ENCODE measurements at regions not wholly inside any gene's neighbourhood (a gene's known extent, or its start where the extent isn't known, plus 50 kb on each side); places are given as distances from the start of the nearest gene placed in this dataset.

DNA sequence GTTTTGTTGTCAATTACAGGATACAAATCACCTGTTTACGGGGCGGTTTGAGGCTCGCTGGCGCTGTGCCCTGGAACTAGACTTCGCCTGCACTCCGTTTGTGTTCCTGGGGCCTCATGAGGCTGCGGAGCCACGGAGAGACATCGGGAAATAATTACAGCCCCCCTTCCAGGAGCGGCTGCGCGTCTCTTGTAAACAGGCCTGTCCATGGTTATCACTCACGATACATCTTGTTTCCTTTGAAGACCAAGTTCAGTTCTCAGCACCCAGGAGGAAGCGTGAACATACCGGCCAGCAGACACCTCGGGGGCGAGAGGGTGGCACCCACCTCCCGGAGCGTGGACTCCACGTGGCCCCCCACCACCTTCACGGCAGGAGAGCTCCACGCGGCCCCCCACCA, 297.1 kb upstream of the IRX4 start:
- no peak for FAIRE-seq

DNA sequence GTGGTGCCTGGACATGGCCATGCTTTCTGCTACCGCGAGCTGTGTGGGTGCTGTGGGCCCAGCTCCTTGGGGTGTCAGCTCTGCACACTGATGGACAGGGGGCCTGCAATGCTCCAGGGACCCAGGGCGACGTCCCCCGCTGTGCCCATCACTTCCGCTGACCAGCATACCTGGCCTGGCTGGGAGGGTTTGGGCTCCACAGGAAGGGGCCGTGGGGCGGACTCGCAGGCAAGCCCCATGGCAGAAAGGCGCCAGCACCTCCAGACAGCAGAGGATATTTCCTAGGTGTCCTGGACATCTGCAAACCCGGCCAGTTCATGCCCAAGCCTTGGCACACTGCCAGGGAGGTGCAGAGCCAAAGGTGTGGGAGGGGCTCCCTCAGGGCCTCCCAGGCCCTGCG, 295.8 kb upstream of the IRX4 start:
- FAIRE-seq = no peak

DNA sequence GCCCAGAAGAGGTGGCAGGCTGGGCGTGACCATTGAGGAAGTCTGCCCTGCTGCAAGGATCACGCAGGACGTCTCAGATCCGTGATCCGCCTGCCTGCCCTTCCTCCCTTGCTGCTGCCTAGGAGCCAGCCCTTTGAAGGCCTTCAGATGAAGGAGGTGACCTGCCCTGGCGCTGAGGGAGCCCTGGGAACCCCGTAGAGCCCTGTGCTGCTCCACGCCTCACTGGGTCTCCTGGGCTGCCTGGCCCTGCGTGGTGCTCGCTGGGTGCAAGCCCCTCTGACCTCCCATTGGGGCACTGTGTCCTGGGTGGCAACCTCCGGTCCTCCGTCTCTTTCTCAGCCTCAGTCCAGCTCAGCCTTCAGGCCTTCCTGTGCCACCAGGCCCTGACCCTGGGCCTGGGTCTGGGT, 295.3 kb upstream of the IRX4 start:
- no peak for FAIRE-seq

DNA sequence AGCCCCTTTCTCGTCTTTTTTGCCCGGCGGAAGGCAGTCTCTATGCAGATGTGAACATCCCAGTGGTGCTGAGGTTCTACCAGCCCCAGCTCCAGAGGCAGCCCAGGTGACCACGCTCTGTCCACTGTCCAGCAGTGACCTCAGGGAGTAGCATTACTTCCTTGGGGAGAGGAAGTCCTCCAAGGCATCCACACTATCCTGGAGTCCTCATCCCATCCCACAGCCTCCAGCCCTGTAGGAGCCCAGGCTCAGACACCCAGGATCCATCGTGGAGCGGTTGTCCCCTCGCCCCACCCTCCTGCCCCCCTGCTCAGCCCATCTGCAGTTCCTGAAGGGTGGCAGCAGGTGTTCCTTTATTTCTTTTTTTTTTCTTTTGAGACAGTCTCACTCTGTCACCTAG, 294.5 kb upstream of the IRX4 start:
- no peak for FAIRE-seq

DNA sequence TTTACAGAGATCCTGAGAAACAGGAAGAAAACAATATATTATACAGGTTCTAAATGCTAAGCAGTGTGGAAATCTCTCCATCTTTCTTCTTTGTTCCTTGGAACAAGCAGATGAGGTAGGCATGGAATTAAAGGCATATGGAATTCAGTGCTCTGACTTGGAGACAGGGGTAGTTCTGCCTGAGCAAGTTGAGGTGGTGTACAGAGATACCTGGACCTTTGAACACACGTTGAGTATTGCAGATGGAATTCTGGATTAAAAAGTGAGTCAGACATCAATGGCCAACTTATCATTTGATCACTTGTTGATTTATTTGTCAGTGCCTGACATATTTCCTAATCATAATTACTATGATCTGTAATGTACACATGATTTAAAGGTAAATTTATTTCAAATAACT, 293.9 kb upstream of the IRX4 start:
- no peak for FAIRE-seq

DNA sequence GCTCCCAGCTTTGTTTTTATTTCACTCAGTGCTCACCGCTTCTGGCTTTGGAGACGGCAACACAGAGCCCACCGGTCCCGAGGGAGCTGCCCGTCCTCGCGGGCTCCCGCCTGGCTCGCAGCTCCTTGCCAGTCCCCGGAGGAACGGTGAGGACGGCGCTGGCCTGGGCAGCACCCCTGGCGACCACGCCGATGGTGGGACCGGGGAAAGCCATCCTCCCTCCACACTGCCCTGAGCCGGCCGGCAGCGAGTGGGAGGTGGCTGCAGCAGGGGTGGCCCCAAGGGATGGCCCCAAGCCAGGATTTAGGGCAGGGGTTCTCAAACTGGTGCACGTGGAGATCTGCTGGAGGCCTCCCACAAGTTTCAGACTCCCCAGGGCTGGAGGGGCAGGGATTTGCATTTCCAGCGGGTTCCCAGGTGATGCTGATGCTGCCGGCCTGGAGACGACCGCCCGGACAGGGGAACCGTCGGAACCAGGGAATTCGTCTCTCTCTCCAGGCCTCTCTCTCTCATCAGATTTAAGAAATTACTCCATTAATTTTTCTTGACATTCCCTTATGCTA, 293.2 kb upstream of the IRX4 start:
- FAIRE-seq = no peak

DNA sequence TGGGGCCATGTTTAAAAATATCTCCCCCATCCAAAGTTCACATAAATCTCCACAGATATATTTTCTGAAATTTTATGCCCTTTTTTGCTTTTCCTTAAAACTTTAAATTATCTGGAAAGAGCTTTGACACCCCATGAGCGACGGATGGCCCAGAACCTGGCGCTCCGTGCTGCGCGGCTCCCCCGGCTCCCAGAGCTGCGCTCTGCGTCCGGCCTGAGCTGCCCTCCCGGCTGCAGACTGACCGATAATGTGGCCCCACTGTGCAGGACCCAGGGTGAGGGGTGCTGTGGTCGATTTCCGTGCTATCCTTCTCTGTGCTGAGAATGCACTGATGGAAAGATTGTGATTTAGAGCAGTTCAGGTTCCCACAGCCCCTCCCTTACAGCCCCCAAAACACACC, 292.3 kb upstream of the IRX4 start:
- no peak for FAIRE-seq

DNA sequence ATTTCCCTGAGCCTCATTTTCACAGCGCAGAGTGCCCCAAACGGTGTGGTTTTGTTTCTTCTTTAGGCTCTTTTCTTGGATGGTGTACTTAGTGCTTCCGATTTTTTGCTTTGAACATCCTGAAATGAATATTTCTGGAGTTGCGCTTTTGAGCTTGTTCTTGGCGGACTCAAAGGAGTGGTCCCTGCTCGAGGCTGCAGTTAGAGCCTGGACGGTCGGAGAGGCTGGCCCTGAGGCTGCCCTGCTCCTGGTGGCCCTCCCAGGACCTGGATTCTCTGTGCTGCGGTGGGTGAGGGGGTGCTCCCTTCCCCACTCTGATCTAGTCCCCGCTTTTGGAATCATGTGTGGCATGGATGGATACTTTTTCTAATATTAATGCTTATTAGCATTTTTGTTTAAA, 291.8 kb upstream of the IRX4 start:
- no peak for FAIRE-seq

DNA sequence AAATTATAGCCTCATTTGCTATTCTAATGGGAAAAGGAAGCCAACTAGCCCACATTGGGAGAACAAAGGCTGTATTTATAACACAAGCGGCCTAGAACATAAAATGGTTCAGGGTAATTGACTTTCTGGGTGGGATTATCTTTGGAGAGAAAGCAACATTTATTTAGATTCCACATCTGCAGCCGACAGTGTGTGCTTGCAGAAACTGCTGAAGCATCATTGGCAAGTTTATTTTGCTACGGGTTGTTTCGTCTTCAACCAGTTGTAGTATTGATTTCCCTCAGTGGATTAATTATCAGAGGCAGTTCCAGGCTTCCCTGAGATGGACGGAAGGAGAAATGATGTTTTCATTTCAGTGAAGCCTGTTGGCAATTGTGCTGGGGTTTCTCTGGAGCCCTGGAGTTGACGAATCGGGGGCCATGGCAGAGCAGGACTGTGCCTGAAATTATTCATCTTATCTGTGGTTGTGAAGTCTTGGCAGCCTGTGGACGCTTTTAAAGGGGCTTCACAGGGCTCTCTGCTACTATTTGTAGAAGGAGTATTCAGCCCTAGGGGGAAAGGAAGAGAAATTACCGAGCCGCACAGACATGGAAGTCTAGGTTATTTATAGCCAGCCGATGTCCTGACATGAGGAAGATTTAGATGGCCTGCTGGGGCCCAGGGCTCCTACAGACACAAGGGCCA, 290.6 kb upstream of the IRX4 start:
- no peak for FAIRE-seq

DNA sequence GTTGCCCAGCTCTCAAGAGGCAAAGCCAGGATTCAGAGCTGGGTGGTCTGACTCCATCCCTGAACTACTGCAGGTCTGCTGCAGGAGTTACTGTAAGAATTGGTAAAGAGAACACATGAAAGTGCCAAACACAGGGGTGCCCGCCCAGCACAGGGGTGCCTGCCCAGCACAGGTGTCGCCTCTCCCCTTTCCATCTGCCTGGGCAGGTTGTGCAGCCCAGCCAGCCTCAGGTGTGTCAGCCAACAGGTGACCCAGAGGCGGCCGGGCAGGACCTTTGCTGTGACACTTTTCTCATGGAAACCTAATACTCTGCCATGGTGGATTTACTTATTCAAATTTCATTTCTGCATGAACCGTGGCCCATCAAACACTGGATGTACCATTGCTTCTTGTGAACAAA, 289.7 kb upstream of the IRX4 start:
- FAIRE-seq = no peak

DNA sequence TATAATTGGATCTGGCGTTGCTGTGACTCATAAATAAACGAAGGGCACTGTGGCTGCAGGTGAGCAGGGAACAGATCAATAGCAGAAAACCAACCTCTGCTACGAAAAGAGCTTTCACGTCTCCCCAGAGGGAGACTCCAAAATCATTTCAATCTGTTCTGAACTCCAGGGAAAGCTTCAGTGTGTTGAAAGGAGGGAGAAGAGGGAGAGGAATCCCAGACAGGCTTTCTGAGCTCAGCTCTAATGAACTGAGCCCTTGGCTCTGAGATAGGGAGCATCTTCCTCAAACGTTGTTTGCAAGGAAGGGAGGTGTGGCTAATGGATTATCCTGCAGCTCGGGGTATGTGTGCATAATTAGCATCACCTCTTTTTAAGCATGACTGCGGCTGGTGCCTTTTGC, 288.0 kb upstream of the IRX4 start:
- FAIRE-seq = no peak

DNA sequence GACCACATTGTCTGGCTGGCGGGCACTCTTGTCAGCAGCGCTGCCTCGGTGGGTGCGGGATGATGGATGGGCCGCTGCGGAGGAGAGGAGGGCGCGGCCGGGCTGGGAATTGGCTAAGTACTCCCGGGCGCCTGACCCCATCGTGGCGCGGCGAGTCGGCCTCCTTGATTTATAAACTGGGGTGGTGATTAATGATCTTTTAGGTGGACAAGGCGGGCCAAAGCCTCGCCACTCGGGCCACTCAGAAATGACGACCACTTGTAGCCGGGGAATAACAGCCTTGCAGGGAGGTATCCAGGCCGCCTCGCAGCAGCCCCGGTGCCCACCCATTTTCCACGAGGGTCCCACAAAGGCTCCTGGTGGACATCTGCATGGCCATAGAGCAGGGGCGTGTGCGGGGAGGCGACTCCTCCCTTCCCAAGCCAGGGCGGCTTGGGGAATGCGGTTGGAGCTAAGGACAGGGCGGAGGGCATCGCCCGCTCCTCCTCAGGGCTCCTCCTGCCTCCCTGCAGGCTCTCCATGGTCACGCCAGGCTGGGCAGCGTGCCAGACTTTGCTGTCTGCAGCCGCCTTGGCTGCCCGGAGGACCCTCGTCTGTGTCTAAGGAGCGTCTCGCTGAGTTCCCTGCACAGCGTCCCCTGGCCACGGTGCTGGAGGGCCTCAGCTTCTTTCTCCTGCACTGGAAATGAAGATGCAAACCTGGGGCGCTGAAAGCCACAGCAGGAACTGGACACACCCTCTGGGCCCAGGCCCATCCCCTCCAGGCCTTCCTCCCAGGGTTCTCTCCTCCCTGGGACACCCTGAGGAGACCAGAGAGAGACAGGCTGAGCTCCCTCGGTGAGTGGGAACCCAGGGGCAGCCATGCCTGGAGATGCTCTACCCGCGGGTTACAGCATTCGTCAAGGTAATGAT, 287.4 kb upstream of the IRX4 start:
- no peak for FAIRE-seq

DNA sequence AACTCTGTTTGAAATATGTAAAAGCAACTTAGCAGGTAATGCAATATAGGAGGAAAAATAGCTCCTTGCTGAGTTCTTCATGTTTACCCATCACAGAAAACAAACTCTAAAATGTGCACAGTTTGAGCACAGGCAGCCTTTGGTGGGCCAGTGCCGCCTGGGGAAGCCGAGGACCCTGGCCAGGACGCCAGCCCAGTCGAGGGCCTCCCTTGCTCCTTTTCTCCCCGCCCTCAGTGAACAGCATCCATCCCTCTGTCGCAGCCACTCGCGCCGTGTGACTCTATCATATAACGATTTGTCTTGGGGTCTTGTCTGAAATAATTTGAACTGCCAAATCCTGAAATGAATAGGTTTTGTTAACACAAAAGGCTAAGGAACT, 286.7 kb upstream of the IRX4 start:
- no peak for FAIRE-seq

DNA sequence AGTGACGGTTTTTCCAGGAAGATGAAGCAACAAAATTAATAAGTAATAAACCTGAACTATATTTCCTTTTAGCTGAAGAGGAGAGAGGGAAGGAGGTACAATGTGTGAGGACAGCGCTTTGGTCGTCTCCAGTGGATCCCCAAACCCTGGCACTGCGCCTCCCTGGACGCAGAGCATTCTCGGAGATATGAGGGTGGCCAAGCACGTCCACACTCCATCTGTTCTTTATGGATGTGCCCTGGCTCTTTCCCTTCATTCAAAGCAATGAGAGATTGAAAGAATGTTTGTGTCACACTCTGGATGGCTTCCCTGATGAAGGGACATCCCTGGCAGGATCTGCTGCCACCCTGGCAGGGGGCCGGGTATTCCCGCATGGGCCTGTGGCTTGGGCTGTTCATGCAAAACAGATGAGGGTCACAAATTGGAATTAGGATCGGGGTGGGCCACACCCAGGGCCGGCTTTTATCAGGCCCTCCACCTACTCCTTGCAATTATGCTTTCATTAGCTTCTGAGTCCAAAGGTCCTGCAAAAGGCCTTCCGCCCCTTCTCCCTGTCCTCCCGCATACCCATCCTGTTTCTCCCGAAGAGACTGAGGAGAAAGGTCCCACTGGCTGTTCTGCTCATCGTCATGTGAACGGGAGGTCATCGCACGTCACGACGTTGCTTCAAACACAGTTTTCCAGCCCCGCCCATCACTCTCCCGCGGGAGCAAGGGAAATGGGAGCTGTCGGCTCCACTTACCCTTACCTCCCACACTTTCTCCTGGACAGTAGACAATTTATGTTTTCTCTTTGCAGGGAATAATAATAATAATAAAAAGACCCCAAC, 286.1 kb upstream of the IRX4 start:
- no peak for FAIRE-seq

DNA sequence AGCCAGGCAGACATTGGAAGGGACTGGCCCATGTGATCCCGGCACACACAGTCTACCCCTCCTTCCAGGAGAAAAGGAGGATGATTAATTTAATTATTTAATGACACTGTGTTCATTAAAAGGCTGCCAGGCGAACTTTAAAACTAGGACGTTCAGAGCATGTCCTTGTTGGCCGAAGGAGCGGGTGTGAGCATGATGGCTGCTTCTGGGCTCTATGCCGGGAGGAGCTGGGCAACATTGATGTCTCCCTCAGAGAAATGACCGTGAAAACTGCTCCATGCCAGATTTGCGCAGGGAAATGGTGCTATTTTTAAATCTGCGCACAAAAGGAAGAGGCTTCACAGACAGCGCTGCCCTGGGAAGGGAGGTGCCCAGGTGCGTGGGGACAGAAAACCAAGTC, 284.9 kb upstream of the IRX4 start:
- no peak for FAIRE-seq

DNA sequence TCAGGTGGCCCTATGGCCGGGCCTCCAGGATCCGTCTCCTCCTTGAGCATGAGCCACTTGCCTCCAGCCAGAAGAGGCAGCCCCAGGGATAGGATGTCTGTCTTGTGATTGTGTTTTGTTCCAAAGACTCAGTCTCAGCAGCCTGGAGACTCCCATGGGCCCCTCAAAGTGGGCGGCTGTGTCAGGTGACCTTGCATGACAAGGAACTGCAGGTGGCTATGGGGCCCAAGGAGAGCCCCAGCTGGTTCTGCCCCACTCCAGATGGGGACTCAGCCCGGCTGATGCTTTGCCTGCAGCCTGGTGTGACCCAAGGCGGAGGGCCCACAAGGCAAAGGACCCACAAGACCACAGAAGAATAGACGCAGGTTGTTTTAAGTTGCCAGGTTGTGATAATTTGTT, 284.3 kb upstream of the IRX4 start:
- FAIRE-seq = no peak

DNA sequence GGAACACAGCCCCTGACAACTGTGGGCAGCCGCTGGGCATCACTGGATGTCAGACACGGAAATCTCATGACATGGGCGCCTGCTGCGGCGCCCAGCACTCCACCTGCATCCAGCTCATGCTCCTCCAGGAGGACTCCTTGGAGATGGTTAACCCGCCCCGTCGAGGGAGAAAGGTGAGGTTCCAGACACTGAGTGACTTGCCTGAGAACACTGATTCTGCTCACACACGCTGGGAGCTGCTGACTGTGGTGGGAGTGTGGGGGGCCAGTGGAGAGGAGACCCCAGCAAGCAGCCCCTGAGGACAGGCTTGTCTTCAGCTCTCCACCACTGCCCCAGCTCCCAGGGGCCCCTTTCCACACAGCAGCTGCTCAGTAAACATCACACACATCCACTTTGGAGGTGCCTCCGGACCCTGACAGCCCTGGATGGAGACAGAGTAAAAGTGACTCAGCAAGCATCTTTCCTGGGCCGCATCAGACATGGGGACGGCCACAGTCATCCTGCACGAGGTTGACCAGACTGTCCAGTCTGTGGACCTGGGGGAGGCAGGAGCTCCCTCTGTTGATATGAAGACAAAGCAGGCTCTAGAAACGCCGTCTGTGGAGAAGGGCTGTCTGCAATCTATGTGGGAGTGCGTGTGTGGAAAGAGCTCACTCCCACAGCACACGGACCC, 283.7 kb upstream of the IRX4 start:
- no peak for FAIRE-seq

DNA sequence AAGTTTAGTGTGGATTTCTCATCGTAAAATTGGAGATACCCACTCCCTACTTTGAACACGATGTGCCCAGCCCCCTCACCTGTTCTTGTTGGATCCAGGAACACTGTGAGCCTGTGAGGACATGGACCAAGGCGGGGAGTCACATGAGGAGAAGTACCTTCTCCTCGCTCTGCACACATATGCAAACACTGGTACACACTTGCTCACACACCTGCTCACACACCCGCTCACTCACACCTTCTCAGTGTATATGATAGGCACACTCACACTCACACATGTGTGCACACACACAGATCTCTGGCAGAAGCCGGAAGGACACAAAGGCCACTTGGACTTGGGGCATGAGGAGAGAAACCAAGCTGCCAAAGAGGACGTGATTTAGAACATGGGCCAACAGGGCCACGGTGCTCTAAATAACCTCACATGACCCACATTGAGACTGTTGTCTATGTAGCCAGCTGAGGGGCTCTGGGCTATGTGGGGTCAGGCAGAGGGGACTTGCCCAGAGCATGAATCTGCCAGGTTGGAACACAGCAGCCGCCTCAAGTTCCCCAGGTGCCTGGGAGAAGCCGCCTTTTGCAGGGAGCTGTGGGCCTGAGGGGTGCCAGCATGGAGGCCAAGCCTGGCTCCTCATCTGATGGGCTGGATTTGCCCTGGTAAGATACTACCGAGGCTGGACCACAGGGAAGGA, 283.0 kb upstream of the IRX4 start:
- no peak for FAIRE-seq

DNA sequence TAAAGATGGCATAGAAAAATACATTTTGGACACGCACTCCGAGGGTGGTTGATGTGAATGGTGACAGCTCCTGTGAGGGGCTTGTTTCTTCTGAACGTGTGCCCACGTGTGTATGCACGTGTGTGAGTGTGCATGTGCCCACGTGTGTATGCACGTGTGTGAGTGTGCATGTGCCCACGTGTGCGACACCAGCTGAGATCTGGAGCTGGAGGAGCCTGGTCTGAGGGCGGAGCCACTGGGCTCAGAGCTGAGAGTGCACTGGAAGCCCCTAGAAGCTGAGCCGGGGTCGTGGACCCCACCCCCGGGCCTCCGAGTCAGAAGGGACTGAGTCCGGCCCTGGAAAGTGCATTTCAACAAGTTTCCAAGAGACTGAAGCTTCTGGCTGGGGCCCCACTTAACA, 282.5 kb upstream of the IRX4 start:
- FAIRE-seq = no peak

DNA sequence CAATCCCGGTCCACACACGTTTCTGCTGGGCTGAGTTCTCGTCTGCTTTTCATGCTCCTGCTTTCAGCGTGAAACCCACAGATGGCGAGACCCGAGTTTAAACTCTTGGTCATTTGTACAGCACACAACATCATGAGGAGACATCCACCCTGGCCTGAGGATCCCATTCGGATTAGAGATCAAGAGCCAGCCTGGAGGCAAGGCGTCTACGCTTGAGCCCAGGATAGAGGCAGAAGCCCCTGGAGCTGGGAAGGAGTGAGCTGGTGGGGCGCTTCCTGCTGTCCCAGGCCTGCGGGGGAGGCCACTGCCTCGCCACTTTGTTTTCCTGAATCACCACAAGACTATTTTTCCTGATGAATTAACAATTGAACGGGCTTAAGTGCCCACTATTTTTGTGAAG, 281.9 kb upstream of the IRX4 start:
- FAIRE-seq = no peak

DNA sequence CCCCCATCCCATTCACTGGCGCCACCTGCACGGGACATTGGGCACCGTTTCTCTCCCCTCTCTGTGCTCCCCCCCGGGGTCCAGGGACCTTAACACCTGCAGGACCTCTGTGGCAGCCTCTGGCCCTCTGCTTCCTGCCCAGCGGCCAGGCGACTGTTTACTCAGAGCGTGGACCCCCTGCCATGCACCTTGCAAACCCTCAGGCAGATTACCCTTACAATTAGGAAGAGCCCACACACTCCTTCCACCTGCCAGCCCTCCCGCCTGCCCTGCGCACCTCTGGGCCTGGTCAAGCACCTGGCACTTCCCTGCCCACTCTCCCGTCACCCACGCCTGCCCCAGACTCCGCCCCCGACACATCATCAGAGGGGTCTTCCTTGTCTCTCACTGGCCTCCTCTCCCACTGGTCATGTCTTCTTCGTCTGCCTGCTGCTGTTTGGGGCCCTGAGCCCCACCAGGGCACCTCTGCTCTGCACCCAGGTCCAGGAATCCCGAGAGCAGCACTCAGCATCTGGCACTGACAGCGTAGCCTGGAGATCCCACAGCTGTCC, 281.3 kb upstream of the IRX4 start:
- FAIRE-seq = no peak
